HG02642 (cell line): ENCODE measurements at regions not wholly inside any gene's neighbourhood (a gene's known extent, or its start where the extent isn't known, plus 50 kb on each side); places are given as distances from the start of the nearest gene placed in this dataset.

Source experiments
- ATAC-seq: cut with Tn5 transposase; IDR thresholded peaks from one replicate; pipeline ENCODE4 v1.9.1; 2021; ENCODE audit warnings: mild to moderate bottlenecking; ENCODE audit not compliant: unreplicated experiment, poor library complexity

- no peak for ATAC-seq
These were observed 50.3 kb upstream of the RAB3GAP2 start for GRCh38 chr1:220322570-220322969.
